Stimulated activated CD8-positive, alpha-beta memory T cell treated with anti-CD3 and anti-CD28 coated beads, Interleukin-15, amount 100 ng/mL, for 4 hours (primary cell): ENCODE measurements at regions not wholly inside any gene's neighbourhood (a gene's known extent, or its start where the extent isn't known, plus 50 kb on each side); places are given as distances from the start of the nearest gene placed in this dataset.

Experiments used
- DNase-seq, 2 donors: peaks; one replicate each; pipeline ENCODE4 v3.0.0-alpha.2; 2020; ENCODE audit warnings: low read depth in 2 of 2

GRCh38 chr17:79150799-79151198 lies 76.2 kb downstream of the ENGASE start:
- no peak for DNase-seq

- DNase-seq = no peak
Observed at GRCh38 chr17:79150035-79150733, 75.6 kb downstream of the ENGASE start.

DNA sequence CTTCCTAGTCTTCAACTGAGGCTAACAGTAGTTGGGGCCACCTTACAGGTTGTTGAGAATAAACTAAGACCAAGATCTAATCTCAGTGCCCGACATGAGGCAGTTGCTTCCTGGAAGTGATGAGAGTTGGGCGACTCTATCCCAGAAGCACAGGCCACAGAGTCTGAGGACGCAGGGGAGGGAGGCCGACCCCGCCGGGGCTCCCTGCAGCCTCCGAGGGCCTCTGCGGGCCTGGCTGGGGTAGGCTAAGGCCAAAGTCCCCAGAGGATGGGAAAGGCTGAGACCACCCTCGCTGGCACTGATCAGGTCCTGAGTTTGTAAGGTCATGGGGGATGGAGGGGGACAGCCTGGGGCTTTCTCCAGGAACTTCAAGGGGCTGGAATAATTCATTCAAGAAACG lies 74.0 kb downstream of the ENGASE start:
- DNase-seq = no peak

DNA sequence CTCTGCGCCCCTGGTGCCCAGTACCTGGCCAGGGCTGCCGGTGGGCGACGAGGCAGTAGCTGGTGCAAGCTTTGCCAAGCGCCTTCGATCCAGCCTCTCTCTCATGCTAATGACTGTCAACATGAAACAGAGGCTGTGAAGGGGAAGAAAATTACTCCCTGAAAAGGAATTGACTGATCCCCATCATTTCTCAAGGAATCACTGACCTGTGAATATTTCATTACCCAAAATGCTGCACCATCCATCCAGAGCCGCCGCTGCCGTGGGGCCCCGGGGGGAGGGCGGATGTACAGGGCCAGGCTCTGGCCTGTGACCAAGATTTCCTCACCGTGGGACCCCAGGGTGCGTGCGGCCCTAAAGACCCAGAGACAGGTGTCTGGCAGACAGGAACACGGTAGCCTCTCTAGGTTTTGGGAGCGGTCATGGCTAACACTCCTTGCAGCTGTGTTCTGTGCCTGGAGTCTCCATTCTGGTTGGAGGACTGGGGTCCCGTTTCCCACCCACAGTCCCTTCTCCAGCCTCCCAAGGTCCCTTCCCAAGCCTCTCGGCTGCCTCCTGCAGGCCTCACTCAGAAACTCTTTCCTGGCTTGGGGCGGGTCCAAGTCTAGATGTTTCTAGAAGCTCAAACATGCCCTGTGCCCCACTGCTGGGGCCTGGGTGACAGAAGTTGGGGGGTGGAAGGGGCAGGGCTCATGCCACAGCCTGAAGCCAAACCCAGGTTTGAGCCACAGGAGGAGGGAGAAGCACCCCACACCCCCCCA lies 73.3 kb downstream of the ENGASE start:
- DNase-seq = no peak

- no peak for DNase-seq
Observed at GRCh38 chr17:79146562-79146961, 71.9 kb downstream of the ENGASE start.

- DNase-seq = no peak
Observed at GRCh38 chr17:79145548-79145947, 70.9 kb downstream of the ENGASE start.

DNA sequence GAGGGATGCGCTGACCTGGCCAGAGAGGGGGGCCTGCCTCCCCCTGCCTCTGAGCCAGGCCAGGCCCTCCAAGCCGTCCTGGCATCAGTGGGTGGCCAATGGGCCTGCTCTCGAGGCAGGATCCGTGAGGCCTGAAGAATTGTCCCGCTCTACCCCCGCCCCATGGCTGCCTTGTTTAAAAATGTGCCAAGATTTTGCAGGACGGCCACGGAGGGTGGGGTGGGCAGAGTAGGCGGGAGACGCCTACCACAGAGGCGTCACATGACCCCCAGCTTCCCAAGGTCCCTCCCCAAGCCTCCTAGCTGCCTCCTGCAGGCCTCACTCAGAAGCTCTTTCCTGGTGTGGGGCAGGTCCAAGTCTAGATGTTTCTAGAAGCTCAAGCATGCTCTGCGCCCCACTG lies 69.5 kb downstream of the ENGASE start:
- no peak for DNase-seq

- DNase-seq = no peak
Observed at GRCh38 chr17:79142375-79142774, 67.8 kb downstream of the ENGASE start.

GRCh38 chr17:79141578-79142355 lies 67.1 kb downstream of the ENGASE start:
- DNase-seq = no peak

DNA sequence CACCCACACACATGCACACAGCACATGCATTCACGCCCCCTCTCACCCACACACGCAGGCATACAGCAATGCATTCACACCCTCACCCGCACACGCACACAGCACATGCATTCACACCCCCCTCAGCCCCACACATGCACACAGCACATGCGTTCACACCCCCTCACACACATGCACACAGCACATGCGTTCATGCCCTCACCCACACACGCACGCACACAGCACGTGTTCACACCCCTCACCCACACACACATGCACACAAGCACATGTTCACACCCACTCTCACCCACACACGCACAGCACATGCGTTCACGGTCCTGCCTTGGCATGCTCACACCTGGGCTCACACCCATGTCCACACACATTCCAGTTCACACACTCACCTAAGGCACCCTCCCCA lies 64.2 kb downstream of the ENGASE start:
- DNase-seq = no peak

GRCh38 chr17:79137789-79138165 lies 63.2 kb downstream of the ENGASE start:
- DNase-seq = no peak

- no peak for DNase-seq
Observed at GRCh38 chr17:79137015-79137788, 62.6 kb downstream of the ENGASE start.

GRCh38 chr17:79136596-79136995 lies 62.0 kb downstream of the ENGASE start:
- no peak for DNase-seq
